GM19467 (cell line): ENCODE measurements at regions not wholly inside any gene's neighbourhood (a gene's known extent, or its start where the extent isn't known, plus 50 kb on each side); places are given as distances from the start of the nearest gene placed in this dataset.
A peak's percentile ranks its signal among the peaks of the same experiment; 100 is the strongest.
"Not testable (repeated sequence)": the region's sequence is repeated elsewhere in the genome, so short reads cannot be mapped to it uniquely, and the experiment has no call there.

Experiments
- ATAC-seq: cut with Tn5 transposase; IDR thresholded peaks from one replicate; pipeline ENCODE4 v1.9.1; 2021; ENCODE audit warnings: mild to moderate bottlenecking, moderate library complexity; ENCODE audit not compliant: unreplicated experiment

DNA sequence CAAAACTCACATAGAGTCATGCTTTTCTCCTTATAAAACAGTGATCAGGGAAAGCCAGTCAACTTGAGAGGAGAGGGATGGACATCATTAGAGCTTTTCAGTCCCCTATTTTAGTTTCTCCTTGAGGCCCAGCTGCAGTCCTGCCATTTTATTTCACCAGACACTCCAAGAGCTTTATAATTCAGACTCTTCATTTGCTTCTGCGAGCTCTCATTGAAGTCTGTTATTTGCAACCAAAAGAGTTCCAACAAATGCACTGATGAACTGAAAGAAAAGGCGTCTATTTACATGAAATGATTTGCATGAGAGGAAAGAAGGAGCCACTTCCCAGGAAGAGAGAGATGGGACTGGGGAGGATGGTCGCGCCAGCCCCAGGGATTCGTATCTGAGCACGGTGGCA lies 86.8 kb downstream of the NDUFA12 start:
- no peak for ATAC-seq

DNA sequence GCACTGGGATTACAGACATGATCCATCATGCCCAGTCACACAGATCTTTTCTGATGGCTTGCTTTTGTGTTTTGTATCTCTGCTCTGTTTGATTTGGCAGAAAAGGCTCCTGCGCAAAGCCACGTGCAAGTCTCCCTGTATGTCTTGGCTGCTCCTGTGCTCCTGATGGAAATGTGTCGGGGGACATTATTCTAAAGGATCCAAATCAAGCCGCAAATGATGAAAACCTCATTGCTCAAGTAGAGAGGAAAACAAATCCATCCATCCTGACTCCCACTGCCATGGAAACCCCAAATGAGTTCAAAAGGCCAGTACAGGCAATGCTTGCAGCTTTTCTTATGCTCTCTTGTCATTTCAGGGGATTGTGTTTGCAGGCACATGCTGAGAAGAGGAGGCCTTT lies 93.8 kb downstream of the NDUFA12 start:
- ATAC-seq = no peak

DNA sequence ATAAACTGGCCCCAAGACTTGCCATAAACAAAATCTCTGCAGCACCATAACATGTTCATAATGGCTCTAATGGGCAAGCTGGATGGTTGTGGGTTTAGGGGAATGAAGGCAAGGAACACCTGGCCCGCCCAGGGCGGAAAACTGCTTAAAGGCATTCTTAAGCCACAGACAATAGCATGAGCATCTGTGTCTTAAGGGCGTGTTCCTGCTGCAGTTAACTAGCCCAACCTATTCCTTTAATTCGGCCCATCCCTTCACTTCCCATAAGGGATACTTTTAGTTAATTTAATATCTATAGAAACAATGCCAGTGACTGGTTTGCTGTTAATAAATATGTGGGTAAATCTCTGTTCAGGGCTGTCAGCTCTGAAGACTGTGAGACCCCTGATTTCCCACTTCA lies 97.7 kb downstream of the NDUFA12 start:
- not testable (repeated sequence) for ATAC-seq

DNA sequence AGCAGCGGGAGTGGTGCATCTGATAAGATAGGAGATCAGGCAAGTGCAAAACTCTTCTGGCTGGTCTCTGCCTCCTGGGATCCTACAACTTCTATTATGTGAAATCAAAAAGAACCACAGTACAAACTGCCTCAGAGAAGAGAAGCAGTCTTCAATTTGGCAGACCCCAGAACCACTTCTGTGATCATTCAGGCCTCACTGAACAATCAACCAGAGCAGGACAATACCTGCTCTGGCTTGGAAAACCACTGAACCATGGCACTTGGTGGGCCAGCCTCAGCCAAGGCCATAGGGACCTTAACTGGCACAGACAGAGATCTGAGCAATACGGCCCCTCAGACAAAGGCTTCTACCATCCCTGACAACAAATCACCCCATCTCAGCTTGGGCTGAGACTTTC lies 103.0 kb downstream of the NDUFA12 start:
- ATAC-seq = no peak

DNA sequence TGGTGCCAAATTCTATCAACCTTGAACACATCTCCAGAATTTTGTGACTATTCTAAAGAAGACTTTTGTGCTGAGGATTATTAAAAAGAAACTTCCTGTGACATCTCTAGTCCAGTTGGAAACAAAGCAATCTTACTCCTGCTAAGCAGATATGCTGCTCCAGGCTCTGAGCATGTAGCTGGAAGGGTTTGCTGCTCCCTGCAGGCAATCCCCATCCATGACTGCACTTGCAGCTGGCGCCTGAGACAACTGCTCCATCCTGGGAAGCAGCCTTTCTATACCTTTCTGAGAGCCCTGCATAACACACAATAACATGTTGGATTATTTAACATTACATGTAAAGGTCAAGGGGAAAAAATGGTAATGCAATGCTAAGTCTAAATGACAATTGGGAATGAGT lies 105.1 kb downstream of the NDUFA12 start:
- no peak for ATAC-seq

DNA sequence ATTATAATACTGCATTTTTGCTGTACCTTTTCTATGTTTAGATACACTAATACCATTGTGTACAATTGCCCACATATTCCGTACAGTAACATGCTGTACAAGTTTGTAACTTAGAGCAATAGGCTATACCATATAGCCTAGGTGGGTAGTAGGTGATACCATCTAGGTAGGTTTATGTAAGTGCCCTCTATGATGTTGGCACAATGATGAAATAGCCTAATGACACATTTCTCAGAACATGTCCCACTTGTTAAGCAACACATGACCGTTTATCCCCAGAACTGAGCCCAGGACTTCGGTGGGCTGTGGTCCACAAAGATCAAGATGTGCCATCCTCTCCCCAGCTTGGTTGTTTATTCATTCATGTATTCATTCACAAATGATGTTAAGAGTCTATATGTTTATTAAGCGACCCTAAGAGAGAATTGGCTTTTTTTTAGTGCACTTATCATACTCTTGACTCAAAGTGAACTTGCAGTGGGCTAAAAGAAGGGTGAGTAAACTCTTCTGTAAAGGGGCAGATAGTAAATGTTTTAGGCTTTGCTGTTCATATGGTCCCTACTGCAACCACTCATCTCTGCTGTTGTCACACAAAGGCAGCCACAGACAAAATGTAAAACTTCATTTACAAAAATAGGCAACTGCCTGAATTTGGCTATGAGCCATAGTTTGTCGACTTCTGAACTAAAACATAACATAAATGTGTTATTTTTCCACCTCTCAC lies 110.8 kb downstream of the NDUFA12 start:
- ATAC-seq = no peak

DNA sequence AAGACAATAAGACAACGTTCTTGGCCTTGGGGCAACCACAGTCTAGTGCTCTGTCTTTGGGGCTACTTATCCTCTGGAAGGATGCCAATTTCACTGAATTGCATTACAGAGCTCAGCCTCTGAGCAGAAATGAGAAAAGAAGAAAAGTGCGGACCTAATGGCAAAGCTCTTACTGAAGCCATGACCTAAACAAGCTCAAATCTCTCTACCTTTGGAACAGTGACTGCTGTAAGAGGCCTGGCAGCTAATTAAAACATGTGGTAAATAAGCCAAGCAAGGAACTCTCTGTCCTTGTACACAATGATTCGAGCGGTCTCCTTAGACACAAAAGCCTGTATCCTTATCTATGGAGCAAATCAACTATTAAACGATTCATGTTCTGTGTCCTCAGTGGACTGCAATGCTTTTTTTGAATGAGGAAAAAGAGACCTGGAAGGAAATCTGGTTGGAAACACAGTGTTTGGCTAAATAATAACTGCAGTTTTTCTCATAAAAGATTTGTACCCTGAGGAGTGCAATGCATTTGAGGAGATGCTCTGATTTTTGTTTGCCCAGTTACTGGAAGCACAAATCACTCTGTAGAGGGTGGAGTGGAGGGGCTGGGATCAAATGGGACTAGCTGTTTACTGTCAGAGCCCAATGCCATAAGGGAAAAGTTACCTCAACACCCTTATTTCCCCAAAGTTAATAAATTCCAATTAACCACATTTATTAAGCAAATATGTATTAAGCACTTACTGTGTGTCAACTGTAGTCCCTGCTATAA lies 113.9 kb downstream of the NDUFA12 start:
- no peak for ATAC-seq

DNA sequence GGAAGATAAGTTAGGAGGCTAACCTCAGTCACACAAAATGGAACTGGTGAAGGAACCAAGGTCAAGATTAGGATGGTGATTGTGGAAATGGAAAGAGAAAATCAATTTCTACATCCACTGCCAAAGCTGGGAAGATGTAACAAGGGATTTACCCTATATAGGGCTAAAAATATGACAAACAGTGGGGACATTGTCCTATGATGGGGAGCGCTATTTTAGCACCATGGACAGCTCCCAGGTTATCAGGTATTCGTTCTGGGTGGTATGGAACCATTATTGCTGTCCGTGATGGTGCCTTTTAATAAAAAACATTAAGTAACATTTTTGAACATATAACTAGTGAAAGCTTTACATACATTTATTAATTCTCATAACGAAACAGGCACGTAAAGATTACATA lies 124.0 kb downstream of the NDUFA12 start:
- no peak for ATAC-seq

DNA sequence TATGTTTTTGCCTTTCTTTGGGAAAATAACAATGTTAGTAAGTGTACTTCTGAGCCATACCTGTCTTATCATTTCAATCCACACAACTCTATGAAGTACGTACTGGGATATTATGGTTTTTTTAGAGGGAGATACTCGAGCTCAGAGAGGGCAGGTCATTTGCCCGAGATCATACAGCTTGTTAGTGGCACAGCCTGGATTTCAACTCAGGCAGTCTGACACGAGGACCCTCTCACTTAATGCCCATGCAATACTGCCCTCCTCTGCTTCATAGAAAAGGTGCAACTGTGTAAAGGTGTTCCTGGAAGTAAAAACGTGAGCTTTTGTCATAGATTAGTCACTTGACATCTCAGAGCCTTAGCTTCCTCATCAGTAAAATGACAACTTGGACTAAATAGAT lies 128.0 kb downstream of the NDUFA12 start:
- peak; percentile 43 for ATAC-seq

DNA sequence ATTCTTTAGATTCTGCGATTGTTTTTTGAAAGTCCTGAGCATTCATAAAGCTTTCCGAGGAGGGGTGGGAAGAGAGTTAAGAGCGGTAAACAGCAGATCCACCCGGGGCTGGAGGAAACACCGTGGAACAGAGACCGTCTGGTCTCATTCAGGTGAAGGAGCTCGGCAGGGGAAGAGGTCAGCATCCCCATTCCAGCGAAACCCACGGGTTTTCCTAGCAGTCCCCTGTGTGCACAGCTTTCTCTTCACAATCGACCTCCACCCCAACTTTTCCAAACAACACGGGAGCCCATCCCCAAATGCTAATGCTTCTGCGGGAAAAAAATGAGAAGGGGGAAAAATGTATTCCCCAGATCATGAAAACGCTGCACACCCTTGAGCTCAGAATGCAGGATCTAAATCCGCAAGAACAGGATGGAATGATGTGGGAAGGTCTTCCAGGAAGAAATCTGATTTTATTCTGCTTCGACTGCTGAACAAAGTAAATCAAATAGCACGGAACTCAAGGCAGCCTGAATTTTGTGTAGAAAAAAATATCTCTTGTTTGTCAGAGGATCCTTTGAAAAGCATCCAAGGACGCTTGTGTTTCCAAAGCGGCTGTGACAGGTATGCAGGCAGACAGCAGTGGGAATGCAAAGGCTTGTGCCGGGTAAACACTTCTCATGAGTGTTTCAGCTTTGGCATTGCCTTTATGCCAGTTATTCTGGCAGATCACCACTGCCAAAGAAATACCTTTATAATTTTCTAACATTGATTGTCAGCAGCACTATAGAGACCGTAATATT lies 128.8 kb downstream of the NDUFA12 start:
- no peak for ATAC-seq

DNA sequence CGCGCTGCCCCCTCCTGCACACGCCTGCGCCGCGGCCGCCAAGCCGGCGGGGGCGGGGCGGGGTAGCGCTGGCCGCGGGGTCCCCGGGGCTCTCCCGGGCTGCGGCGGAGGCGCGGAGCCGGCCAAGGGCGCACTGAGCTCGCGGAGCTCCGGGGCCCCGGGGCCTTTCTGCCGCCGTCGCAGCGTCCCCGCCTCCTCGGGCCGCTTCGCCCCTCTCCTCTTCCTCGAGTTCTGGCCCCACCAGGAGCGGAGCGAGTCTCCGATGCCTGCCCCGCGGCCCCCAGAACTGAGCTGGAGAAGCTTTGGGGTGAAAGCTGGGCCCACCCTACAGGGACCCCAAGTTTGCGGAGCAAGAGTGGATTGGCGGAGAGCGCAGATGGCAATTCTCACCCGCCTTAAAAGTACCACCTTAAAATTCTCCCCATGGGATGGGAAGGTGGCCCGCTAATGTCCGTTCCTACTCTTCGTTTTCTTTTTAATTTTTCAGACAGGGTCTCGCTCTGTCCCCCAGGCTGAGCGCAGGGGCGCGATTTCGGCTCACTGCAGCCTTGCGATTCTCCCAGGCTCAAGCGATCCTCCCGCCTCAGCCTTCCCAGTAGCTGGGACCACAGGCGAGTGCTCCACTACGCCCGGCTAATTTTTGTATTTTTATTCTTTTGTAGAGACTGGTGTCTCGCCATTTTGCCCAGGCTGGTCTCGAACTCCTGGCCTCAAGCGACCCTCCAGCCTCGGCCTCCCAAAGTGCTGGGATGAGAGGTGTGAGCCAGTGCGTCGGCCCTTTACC lies 129.6 kb downstream of the NDUFA12 start:
- no peak for ATAC-seq

DNA sequence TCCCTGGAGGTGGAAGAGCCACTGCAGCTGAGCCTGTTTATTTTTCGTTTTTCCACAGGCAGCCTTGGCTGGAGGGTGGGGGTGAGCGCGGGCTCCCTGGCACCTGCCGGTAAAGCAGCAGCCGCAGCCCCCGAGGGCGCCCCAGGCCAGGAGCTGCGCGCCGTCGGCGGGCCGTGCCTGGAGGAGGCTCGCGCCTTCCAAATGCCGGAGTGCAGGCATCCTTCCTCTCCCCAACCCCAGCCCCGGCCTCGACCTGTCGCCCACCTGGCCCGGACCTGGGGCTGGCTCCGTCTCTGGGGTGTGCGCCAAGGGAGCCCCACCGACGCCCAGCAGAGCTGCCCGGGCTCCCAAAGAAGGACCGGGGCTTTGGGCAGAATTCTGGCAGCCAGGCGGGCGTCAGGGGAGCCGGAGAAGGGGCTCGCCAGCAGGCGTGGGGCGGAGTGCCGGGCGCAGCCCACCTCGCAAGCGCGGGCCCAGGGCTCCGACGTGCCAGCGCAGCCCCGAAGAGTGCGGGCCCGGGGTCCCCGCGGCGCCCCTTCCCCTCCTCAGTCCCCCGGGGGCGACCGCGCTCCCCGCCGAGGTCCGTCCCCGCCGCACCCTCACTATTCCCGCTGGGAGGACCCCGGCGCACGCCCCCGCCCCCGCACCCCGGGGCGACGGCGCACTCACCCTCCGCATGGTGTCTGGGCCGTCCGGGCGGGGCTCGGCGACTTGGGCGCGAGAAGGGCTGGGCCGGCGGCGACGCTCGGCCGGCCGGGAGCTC lies 130.3 kb downstream of the NDUFA12 start:
- peak; percentile 77 for ATAC-seq

DNA sequence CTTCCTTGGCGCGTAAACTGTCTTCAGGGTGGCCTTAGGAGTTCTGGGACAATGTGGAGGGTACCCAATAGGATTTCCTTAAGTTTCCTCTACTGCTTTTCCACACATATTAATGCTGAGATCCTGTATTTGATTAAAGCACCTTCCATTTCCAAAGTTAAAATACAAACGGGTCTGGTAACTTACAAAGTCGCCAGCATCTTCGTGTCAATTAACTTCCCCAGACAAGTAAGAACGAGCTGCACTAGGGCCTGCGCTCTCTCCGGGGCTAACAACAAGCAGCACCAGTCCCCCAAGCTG lies 130.9 kb downstream of the NDUFA12 start:
- no peak for ATAC-seq

DNA sequence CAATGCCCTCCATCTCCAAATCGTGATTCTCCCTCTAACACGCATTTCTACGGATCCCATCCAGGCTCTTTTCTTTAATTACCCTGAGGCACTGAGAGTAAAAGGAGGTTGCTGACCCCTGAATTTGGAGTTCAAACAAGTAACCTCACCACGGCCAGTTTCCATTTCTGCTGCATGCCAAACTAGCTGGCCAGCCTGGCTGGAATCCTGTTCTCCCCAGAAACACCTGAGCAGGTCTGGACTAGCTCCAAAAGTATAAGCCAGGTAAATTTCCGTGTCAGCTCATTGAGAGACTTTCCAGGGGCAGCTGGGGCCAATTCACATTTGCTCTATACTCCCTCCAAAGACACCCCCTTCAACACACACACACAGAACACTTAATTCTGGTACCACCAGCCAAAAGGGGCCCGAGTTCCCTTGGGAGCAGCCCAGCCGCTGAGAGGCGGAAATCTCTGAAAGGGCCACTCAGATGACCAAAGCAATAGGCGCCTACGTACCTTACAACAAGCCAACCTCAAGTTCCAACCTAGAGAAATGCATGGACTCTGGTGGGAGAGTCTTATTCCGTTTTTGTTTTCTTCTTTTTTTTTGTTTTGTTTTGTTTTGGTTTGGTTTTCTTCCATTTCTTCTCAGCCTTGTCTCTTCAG lies 131.4 kb downstream of the NDUFA12 start:
- ATAC-seq = no peak

DNA sequence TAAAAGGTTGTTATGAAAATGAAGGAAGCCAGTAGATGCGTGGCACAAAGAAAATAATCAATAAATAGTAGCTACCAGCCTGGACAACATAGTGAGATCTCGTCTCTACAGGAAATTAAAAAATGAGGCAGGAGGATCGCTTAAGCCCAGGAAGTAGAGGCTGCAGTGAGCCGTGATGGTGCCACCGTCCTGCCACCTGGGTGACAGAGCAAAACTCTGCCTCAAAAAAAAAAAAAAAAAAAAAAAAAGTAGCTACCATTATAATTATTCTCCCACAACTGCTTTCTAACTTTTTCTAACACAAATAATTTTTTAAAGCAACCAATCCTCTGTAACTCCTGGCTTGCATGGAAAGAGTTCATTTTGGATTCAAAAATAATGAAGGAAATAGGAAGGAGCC lies 133.0 kb downstream of the NDUFA12 start:
- no peak for ATAC-seq

DNA sequence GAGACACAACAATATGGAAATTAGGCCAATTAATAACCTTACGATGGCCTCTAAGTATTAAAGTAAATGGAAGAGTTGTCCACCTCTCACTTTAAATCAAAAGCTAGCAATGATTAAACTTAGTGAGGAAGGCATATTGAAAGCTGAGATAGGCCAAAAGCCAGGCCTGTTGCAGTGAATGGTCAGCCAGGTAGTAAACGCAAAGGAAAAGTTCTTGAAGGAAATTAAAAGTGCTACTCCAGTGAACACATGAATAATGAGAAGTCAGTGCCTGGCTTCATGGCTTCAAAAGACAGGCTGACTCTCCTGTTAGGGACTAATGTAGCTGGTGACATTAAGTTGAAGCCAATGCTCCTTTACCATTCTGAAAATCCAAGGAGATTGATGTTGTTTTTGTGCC lies 135.3 kb downstream of the NDUFA12 start:
- ATAC-seq = no peak

DNA sequence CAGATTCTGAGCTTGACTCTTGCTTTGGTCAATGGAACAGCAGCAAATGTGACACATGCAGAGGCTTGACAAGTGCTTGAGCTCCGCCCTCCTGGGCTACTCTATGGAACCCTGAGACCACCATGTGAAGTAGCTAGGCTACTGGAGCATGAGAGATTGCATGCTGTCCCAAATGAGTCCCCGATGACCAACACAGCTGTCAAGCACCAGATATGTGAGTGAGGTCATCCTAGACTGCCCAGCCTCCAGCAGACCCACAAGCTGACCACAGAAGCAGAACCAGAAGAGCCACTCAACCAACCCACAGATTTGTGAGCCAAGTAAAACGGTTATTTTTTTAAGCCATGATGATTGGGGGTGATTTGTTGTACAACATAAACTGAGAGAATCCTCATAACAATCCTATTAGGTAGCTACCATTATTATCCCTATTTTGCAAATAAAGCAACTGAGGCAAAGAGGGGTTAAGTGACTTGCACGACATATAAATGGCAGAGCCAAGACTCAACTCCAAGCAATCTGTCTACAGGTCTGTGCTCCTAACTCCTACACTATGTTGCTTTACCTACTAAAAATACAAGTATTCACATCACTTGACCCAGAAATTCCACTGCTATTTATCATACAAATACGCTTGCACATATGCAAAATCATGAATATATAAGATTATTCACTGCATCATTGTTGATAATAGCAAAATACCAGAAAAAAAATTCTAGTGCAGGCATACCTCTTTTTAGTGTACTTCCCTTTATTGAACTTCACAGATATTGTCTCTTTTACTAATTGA lies 136.2 kb downstream of the NDUFA12 start:
- ATAC-seq = no peak

DNA sequence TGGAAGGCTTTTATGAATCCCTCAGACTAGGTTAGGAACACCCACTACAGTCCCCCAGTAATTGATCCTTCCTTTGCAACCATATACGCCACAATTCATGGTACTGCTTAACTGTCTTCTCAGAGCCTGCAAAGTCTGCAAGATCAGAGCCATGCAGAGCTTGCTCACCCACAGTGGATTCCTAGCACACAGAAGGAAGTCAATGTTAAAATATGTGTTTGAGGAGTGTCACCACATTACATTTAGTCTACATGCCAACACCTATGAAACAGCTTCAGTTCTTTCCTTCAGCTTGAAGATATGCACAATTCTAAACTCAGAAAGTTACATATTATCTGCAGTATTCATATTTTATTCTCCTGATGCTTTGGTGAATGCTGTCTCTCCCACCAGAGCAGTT lies 138.5 kb downstream of the NDUFA12 start:
- ATAC-seq = no peak

DNA sequence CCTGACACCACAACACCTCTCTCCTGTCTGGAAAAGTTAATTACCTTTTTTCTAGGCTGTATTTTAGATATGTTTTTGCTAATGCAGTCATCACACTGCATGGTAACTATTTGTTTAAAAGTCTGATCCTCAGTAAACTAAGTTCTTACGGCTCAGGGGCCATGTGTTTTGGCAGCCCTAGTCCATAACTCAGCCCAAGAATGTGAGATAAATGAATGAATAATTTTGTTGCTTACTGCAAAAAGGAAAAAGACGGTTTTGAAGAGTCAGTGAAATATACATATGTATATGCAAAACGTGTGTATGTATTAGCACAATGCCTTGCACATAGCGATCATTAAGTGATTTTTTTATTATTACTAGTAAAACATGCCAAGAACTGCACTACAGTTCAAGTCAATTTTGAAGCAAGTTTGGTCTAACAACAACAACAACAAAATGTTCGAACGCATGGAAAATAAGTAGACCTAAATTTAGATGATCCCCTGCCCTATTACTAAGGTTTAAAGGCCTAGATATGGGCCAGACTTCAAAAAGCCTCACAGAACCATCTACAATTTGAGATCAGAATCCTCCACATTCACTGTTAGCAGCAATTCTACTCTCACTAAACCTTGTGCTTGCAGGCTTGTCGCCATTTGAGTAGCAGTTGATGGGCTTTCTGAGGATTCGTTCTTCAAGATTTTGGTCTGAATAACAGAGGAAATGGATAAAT lies 140.0 kb downstream of the NDUFA12 start:
- no peak for ATAC-seq
